ENCODE measurements at regions not wholly inside any gene's neighbourhood (a gene's known extent, or its start where the extent isn't known, plus 50 kb on each side); places are given as distances from the start of the nearest gene placed in this dataset.

- TF ChIP-seq E2F6 (IDR thresholded peaks at IDR 0.05; ENCODE audit: borderline replicate concordance, low read depth): no peak
- no peak for TF ChIP-seq CTCF (IDR thresholded peaks at IDR 0.05)
- TF ChIP-seq POLR2A (IDR thresholded peaks at IDR 0.05; ENCODE audit: low read length): no peak
- TF ChIP-seq ATOH8 (CRISPR knock-in tag; IDR thresholded peaks at IDR 0.05; ENCODE audit: low read depth): no peak
- TF ChIP-seq JUN (IDR thresholded peaks at IDR 0.05): no peak
- TF ChIP-seq RAD21 (conservative IDR thresholded peaks at IDR 0.05 in 1 of 2, IDR thresholded peaks at IDR 0.05 in 1 of 2): no peak
- no peak for TF ChIP-seq EP300 (IDR thresholded peaks at IDR 0.05)
- no peak for TF ChIP-seq CHD2 (IDR thresholded peaks at IDR 0.05; ENCODE audit: low read length, partially characterized antibody)
- TF ChIP-seq MAZ (IDR thresholded peaks at IDR 0.05; ENCODE audit: borderline replicate concordance, low read depth, low read length): no peak
- TF ChIP-seq, protein P1, sequence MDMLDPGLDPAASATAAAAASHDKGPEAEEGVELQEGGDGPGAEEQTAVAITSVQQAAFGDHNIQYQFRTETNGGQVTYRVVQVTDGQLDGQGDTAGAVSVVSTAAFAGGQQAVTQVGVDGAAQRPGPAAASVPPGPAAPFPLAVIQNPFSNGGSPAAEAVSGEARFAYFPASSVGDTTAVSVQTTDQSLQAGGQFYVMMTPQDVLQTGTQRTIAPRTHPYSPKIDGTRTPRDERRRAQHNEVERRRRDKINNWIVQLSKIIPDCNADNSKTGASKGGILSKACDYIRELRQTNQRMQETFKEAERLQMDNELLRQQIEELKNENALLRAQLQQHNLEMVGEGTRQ (IDR thresholded peaks at IDR 0.05): no peak
- TF ChIP-seq NFE2L2 (conservative IDR thresholded peaks at IDR 0.05; ENCODE audit: low read length): no peak
- TF ChIP-seq MYC (IDR thresholded peaks at IDR 0.05; ENCODE audit: borderline replicate concordance, low read length): no peak
These were observed 61.1 kb upstream of the CCDC71L start for GRCh38 chr7:106721816-106722785.

Measured in A549 (cell line).